ENCODE measurements at regions not wholly inside any gene's neighbourhood (a gene's known extent, or its start where the extent isn't known, plus 50 kb on each side); places are given as distances from the start of the nearest gene placed in this dataset.

GRCh38 chr6:756224-756623 lies 63.3 kb upstream of the EXOC2 start:
- POLR2A ChIA-PET, result no interaction called here

GRCh38 chr6:754202-754601 lies 61.3 kb upstream of the EXOC2 start:
- intact Hi-C loops (cut with micrococcal nuclease), result no loop called here
- Mint-ChIP-seq H3K36me3 (peaks cover 0 to 4% (median 0%) of the 10 kb centered on the region in 5 donors), H3K4me1 (no peaks in the 10 kb centered on the region), H3K9me3 (peaks cover 0 to 3% (median 0%) of the 10 kb centered on the region in 11 donors), H3K4me3 (no peak overlapping the region), H3K27me3 (peaks cover 0 to 4% (median under 1%) of the 10 kb centered on the region in 5 donors), H3K27ac (no peak overlapping the region)
- Histone ChIP-seq H3K36me3 (ENCODE audit: control insufficient read depth in 2 of 3, insufficient read depth in 3 of 3, low read length in 3 of 3) (no peaks in the 10 kb centered on the region), H3K9me3 (ENCODE audit: control insufficient read depth in 2 of 3, low read length in 3 of 3) (no peaks in the 10 kb centered on the region), H3K4me1 (ENCODE audit: control insufficient read depth in 2 of 2, insufficient read depth in 2 of 2, low read length in 2 of 2) (no peaks in the 10 kb centered on the region), H3K27me3 (ENCODE audit: control insufficient read depth in 2 of 2, insufficient read depth in 2 of 2, low read length in 2 of 2) (no peaks in the 10 kb centered on the region), H3K4me3 (ENCODE audit: low read length) (no peak overlapping the region), H3K27ac (ENCODE audit: low read depth, low read length) (no peak overlapping the region)
- CTCF ChIA-PET, result interaction anchor here (1.0 kb wide), 1 partner anchor 12 kb away, joined by 3 read pairs; no protein-coding TSS in a partner anchor
- POLR2A ChIA-PET, result no interaction called here
- no peak for DNase-seq
- ATAC-seq, result no peak

More at GRCh38 chr6:756224-756623, 63.3 kb upstream of the EXOC2 start:
- H3K4me1 ChIP-seq (ENCODE audit: control insufficient read depth in 2 of 2, insufficient read depth in 2 of 2, low read length in 2 of 2), result no peaks in the 10 kb centered on the region
- no peaks in the 10 kb centered on the region for H3K4me1 Mint-ChIP-seq
- no peaks in the 10 kb centered on the region for H3K27me3 ChIP-seq (ENCODE audit: control insufficient read depth in 2 of 2, insufficient read depth in 2 of 2, low read length in 2 of 2)
- CTCF ChIA-PET, result no interaction called here
- H3K9me3 ChIP-seq (ENCODE audit: control insufficient read depth in 2 of 3, low read length in 3 of 3), result no peaks in the 10 kb centered on the region
- intact Hi-C loops (cut with micrococcal nuclease), result no loop called here
- DNase-seq (no peak), ATAC-seq (no peak)
- H3K27me3 Mint-ChIP-seq, result no peaks in the 10 kb centered on the region
- H3K36me3 Mint-ChIP-seq, result peaks cover 0 to 8% (median 0%) of the 10 kb centered on the region in 5 donors
- H3K9me3 Mint-ChIP-seq, result peaks cover 0 to 3% (median 0%) of the 10 kb centered on the region in 11 donors
- H3K27ac Mint-ChIP-seq, result no peak overlapping the region
- no peak overlapping the region for H3K27ac ChIP-seq (ENCODE audit: low read depth, low read length)
- H3K36me3 ChIP-seq (ENCODE audit: control insufficient read depth in 2 of 3, insufficient read depth in 3 of 3, low read length in 3 of 3), result no peaks in the 10 kb centered on the region
- H3K4me3 ChIP-seq (ENCODE audit: low read length), result no peak overlapping the region
- H3K4me3 Mint-ChIP-seq, result no peak overlapping the region

GRCh38 chr6:753486-753885 lies 60.5 kb upstream of the EXOC2 start:
- Histone ChIP-seq H3K4me1 (ENCODE audit: control insufficient read depth in 2 of 2, insufficient read depth in 2 of 2, low read length in 2 of 2) (no peaks in the 10 kb centered on the region), H3K9me3 (ENCODE audit: control insufficient read depth in 2 of 3, low read length in 3 of 3) (no peaks in the 10 kb centered on the region), H3K36me3 (ENCODE audit: control insufficient read depth in 2 of 3, insufficient read depth in 3 of 3, low read length in 3 of 3) (no peaks in the 10 kb centered on the region), H3K4me3 (ENCODE audit: low read length) (no peak overlapping the region), H3K27ac (ENCODE audit: low read depth, low read length) (no peak overlapping the region), H3K27me3 (ENCODE audit: control insufficient read depth in 2 of 2, insufficient read depth in 2 of 2, low read length in 2 of 2) (no peaks in the 10 kb centered on the region)
- no peak for DNase-seq
- intact Hi-C loops (cut with micrococcal nuclease), result no loop called here
- Mint-ChIP-seq H3K27me3 (peaks cover 0 to 4% (median 3%) of the 10 kb centered on the region in 5 donors), H3K4me1 (no peaks in the 10 kb centered on the region), H3K4me3 (no peak overlapping the region), H3K9me3 (peaks cover 0 to 3% (median 0%) of the 10 kb centered on the region in 11 donors), H3K36me3 (peaks cover 0 to 4% (median 0%) of the 10 kb centered on the region in 5 donors), H3K27ac (no peak overlapping the region)
- CTCF ChIA-PET, result interaction anchor here (1.0 kb wide), 1 partner anchor 12 kb away, joined by 3 read pairs; no protein-coding TSS in a partner anchor
- POLR2A ChIA-PET, result no interaction called here
- no peak for ATAC-seq

- Mint-ChIP-seq H3K9me3 (peaks cover 0 to 3% (median 0%) of the 10 kb centered on the region in 11 donors), H3K36me3 (peaks cover 0 to 4% (median 0%) of the 10 kb centered on the region in 5 donors), H3K4me1 (no peaks in the 10 kb centered on the region), H3K27me3 (peaks cover 0 to 4% (median 3%) of the 10 kb centered on the region in 5 donors), H3K4me3 (no peak overlapping the region), H3K27ac (no peak overlapping the region)
- intact Hi-C loops (cut with micrococcal nuclease), result no loop called here
- H3K9me3 ChIP-seq (ENCODE audit: control insufficient read depth in 2 of 3, low read length in 3 of 3), result no peaks in the 10 kb centered on the region
- no peaks in the 10 kb centered on the region for H3K4me1 ChIP-seq (ENCODE audit: control insufficient read depth in 2 of 2, insufficient read depth in 2 of 2, low read length in 2 of 2)
- no peaks in the 10 kb centered on the region for H3K36me3 ChIP-seq (ENCODE audit: control insufficient read depth in 2 of 3, insufficient read depth in 3 of 3, low read length in 3 of 3)
- no peak overlapping the region for H3K27ac ChIP-seq (ENCODE audit: low read depth, low read length)
- no peak overlapping the region for H3K4me3 ChIP-seq (ENCODE audit: low read length)
- ChIA-PET POLR2A (no interaction called here), CTCF (no interaction called here)
- DNase-seq (no peak), ATAC-seq (no peak)
- H3K27me3 ChIP-seq (ENCODE audit: control insufficient read depth in 2 of 2, insufficient read depth in 2 of 2, low read length in 2 of 2), result no peaks in the 10 kb centered on the region
Measured at GRCh38 chr6:752438-752837, 59.5 kb upstream of the EXOC2 start.

GRCh38 chr6:751765-752164 lies 58.8 kb upstream of the EXOC2 start:
- Mint-ChIP-seq H3K27ac (no peak overlapping the region), H3K9me3 (no peaks in the 10 kb centered on the region), H3K4me1 (no peaks in the 10 kb centered on the region), H3K36me3 (peaks cover 0 to 4% (median 0%) of the 10 kb centered on the region in 5 donors), H3K27me3 (peaks cover 0 to 4% (median 3%) of the 10 kb centered on the region in 5 donors), H3K4me3 (no peak overlapping the region)
- Histone ChIP-seq H3K27ac (ENCODE audit: low read depth, low read length) (no peak overlapping the region), H3K4me1 (ENCODE audit: control insufficient read depth in 2 of 2, insufficient read depth in 2 of 2, low read length in 2 of 2) (no peaks in the 10 kb centered on the region), H3K4me3 (ENCODE audit: low read length) (no peak overlapping the region), H3K36me3 (ENCODE audit: control insufficient read depth in 2 of 3, insufficient read depth in 3 of 3, low read length in 3 of 3) (no peaks in the 10 kb centered on the region), H3K27me3 (ENCODE audit: control insufficient read depth in 2 of 2, insufficient read depth in 2 of 2, low read length in 2 of 2) (no peaks in the 10 kb centered on the region), H3K9me3 (ENCODE audit: control insufficient read depth in 2 of 3, low read length in 3 of 3) (no peaks in the 10 kb centered on the region)
- ATAC-seq, result no peak
- CTCF ChIA-PET, result no interaction called here
- intact Hi-C loops (cut with micrococcal nuclease), result no loop called here
- POLR2A ChIA-PET, result no interaction called here
- no peak for DNase-seq

GRCh38 chr6:747921-748320 lies 55.0 kb upstream of the EXOC2 start:
- H3K27me3 Mint-ChIP-seq, result peaks cover 0 to 6% (median 3%) of the 10 kb centered on the region in 5 donors
- no peaks in the 10 kb centered on the region for H3K9me3 Mint-ChIP-seq
- ChIA-PET CTCF (no interaction called here), POLR2A (no interaction called here)
- DNase-seq (no peak), ATAC-seq (no peak)
- intact Hi-C loops (cut with micrococcal nuclease), result no loop called here
- Histone ChIP-seq H3K4me1 (ENCODE audit: control insufficient read depth in 2 of 2, insufficient read depth in 2 of 2, low read length in 2 of 2) (no peaks in the 10 kb centered on the region), H3K9me3 (ENCODE audit: control insufficient read depth in 2 of 3, low read length in 3 of 3) (no peaks in the 10 kb centered on the region), H3K27me3 (ENCODE audit: control insufficient read depth in 2 of 2, insufficient read depth in 2 of 2, low read length in 2 of 2) (no peaks in the 10 kb centered on the region), H3K27ac (ENCODE audit: low read depth, low read length) (no peak overlapping the region), H3K36me3 (ENCODE audit: control insufficient read depth in 2 of 3, insufficient read depth in 3 of 3, low read length in 3 of 3) (no peaks in the 10 kb centered on the region), H3K4me3 (ENCODE audit: low read length) (no peak overlapping the region)
- no peak overlapping the region for H3K4me3 Mint-ChIP-seq
- H3K27ac Mint-ChIP-seq, result no peak overlapping the region
- H3K36me3 Mint-ChIP-seq, result no peaks in the 10 kb centered on the region
- H3K4me1 Mint-ChIP-seq, result no peaks in the 10 kb centered on the region

- Histone ChIP-seq H3K27ac (ENCODE audit: low read depth, low read length) (no peak overlapping the region), H3K4me1 (ENCODE audit: control insufficient read depth in 2 of 2, insufficient read depth in 2 of 2, low read length in 2 of 2) (no peaks in the 10 kb centered on the region), H3K4me3 (ENCODE audit: low read length) (no peak overlapping the region), H3K9me3 (ENCODE audit: control insufficient read depth in 2 of 3, low read length in 3 of 3) (no peaks in the 10 kb centered on the region), H3K27me3 (ENCODE audit: control insufficient read depth in 2 of 2, insufficient read depth in 2 of 2, low read length in 2 of 2) (no peaks in the 10 kb centered on the region), H3K36me3 (ENCODE audit: control insufficient read depth in 2 of 3, insufficient read depth in 3 of 3, low read length in 3 of 3) (no peaks in the 10 kb centered on the region)
- no peaks in the 10 kb centered on the region for H3K4me1 Mint-ChIP-seq
- no peaks in the 10 kb centered on the region for H3K9me3 Mint-ChIP-seq
- DNase-seq (no peak), ATAC-seq (no peak)
- intact Hi-C loops (cut with micrococcal nuclease), result no loop called here
- no peak overlapping the region for H3K27ac Mint-ChIP-seq
- H3K27me3 Mint-ChIP-seq, result peaks cover 0 to 6% (median 3%) of the 10 kb centered on the region in 5 donors
- no peaks in the 10 kb centered on the region for H3K36me3 Mint-ChIP-seq
- no peak overlapping the region for H3K4me3 Mint-ChIP-seq
- ChIA-PET POLR2A (no interaction called here), CTCF (no interaction called here)
Measured at GRCh38 chr6:747028-747427, 54.1 kb upstream of the EXOC2 start.
